ENCODE measurements at regions not wholly inside any gene's neighbourhood (a gene's known extent, or its start where the extent isn't known, plus 50 kb on each side); places are given as distances from the start of the nearest gene placed in this dataset.

- H3K79me2 ChIP-seq (ENCODE audit: insufficient read depth, low read length): no peaks in the 10 kb centered on the region
- no peak overlapping the region for H4K8ac ChIP-seq (replicated peaks; ENCODE audit: insufficient read length, low read depth, low read length)
- no peak overlapping the region for H2AFZ ChIP-seq (ENCODE audit: low read length)
- no peak for DNase-seq
- no peaks in the 10 kb centered on the region; a peak in 2 of 5 replicates for H3K9me3 Mint-ChIP-seq
- no CpG with 5 or more reads among the region's 3 CpGs for WGBS (ENCODE audit: extremely low coverage, insufficient read length, low lambda C conversion rate)
- H3T11ph ChIP-seq (ENCODE audit: low read length): no peak overlapping the region
- no peaks in the 10 kb centered on the region for H3K27me3 Mint-ChIP-seq (ENCODE audit: low read depth)
- H2BK20ac ChIP-seq (ENCODE audit: low read depth, low read length, poor library complexity, severe bottlenecking): no peak overlapping the region
- H2BK120ac ChIP-seq (ENCODE audit: low read depth, low read length, poor library complexity, severe bottlenecking): no peak overlapping the region
- H3K4me2 ChIP-seq (ENCODE audit: insufficient read depth, insufficient read length, low read length): no peak overlapping the region
- no peak overlapping the region for H3K56ac ChIP-seq (ENCODE audit: insufficient read length, low read depth, low read length)
- H3K9me3 ChIP-seq (ENCODE audit: control insufficient read depth, low read depth, low read length): no peaks in the 10 kb centered on the region
- H3K4me3 Mint-ChIP-seq: no peak overlapping the region
- H3K4me1 ChIP-seq (ENCODE audit: insufficient read depth, low read length): no peaks in the 10 kb centered on the region
- no peak overlapping the region for H3K9ac ChIP-seq (ENCODE audit: extremely low read depth, insufficient read length, low read length)
- H3K27ac ChIP-seq (ENCODE audit: insufficient read length, low read depth, low read length): no peak overlapping the region
- H2BK15ac ChIP-seq (ENCODE audit: low read depth, low read length): no peak overlapping the region
- H3K23ac ChIP-seq (ENCODE audit: insufficient read length, low read depth, low read length): no peak overlapping the region
- no peak overlapping the region for H3K14ac ChIP-seq (ENCODE audit: insufficient read depth, low read length)
- no peak overlapping the region for H4K91ac ChIP-seq (ENCODE audit: insufficient read length, low read depth, low read length)
- peaks cover 10 to 21% of the 10 kb centered on the region in 2 experiments for H3K4me1 Mint-ChIP-seq
- no peak overlapping the region for H2AK5ac ChIP-seq (ENCODE audit: insufficient read length, low read length)
- TF ChIP-seq CTCF (conservative IDR thresholded peaks at IDR 0.05): no peak
- no peak overlapping the region; a peak in 1 of 7 replicates for H3K27ac Mint-ChIP-seq
- H3K79me1 ChIP-seq (ENCODE audit: insufficient read depth, low read depth, low read length, poor library complexity, severe bottlenecking): no peaks in the 10 kb centered on the region
- H3K36me3 Mint-ChIP-seq (ENCODE audit: insufficient read depth in 1 of 3, low read depth in 3 of 3): no peaks in the 10 kb centered on the region; a peak in 1 of 7 replicates
- no peak overlapping the region for H4K5ac ChIP-seq (ENCODE audit: insufficient read length, low read depth, low read length)
- no peak overlapping the region for H2BK5ac ChIP-seq (ENCODE audit: insufficient read length, low read length)
- H3K4ac ChIP-seq (ENCODE audit: low read depth, low read length): no peak overlapping the region
- H4K20me1 ChIP-seq (ENCODE audit: control insufficient read depth, insufficient read depth, insufficient read length): no peaks in the 10 kb centered on the region
- no peak overlapping the region for H2BK12ac ChIP-seq (ENCODE audit: insufficient read length, low read depth, low read length)
- H3K18ac ChIP-seq (ENCODE audit: insufficient read length, low read depth, low read length): no peak overlapping the region
- H3K27me3 ChIP-seq (ENCODE audit: insufficient read depth, low read length): no peaks in the 10 kb centered on the region
- no peaks in the 10 kb centered on the region for H3K23me2 ChIP-seq (ENCODE audit: insufficient read length, low read depth, low read length, poor library complexity, severe bottlenecking)
Measured at GRCh38 chr3:151974067-151974466, 100.6 kb downstream of the SUCNR1 start.

All from H9 (cell line).